ENCODE measurements at regions not wholly inside any gene's neighbourhood (a gene's known extent, or its start where the extent isn't known, plus 50 kb on each side); places are given as distances from the start of the nearest gene placed in this dataset.

- no peak for DNase-seq
Measured at GRCh38 chr12:103100257-103100831, 142.9 kb downstream of the ASCL1 start.

GRCh38 chr12:103102225-103102744 lies 144.8 kb downstream of the ASCL1 start:
- DNase-seq: no peak

- no peak for DNase-seq
Measured at GRCh38 chr12:103105971-103106597, 148.6 kb downstream of the ASCL1 start.

GRCh38 chr12:103109861-103110260 lies 152.4 kb downstream of the ASCL1 start:
- DNase-seq: no peak

DNA sequence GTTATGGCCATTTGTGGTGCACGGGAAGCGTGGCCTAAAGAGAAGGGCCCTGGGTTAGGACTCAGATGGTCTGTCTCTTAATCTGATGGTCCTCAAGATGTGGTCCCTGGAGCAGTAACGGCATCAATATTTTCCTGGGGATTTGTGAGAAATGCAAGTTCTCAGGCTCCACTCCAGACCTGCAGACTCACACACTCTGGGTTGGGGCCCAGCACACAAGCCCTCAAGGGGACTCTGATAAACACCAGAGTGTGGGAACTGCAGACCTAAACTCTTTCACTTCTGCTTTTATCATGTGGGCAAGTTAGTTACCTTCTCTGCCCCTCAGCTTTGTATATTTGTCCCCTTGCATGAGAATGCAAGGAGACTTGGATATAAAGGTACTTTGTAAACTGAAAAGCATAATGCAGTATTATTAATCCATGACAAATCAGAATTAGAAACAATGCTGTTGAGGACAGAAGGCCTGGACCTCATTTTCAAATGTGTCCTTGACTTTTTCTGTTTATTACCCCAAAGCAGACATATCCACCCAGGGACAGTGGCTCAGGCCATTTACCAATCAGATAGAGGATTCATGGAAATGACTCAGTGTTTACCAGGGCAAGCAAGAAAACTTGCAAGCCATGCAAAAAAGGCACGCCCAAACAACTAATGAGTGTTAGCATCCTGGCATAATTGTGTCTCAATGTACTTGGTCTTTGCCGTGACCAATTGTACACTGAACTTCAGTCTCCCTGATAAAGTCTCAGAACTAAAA lies 157.0 kb downstream of the ASCL1 start:
- peak; percentile 16 for DNase-seq

DNA sequence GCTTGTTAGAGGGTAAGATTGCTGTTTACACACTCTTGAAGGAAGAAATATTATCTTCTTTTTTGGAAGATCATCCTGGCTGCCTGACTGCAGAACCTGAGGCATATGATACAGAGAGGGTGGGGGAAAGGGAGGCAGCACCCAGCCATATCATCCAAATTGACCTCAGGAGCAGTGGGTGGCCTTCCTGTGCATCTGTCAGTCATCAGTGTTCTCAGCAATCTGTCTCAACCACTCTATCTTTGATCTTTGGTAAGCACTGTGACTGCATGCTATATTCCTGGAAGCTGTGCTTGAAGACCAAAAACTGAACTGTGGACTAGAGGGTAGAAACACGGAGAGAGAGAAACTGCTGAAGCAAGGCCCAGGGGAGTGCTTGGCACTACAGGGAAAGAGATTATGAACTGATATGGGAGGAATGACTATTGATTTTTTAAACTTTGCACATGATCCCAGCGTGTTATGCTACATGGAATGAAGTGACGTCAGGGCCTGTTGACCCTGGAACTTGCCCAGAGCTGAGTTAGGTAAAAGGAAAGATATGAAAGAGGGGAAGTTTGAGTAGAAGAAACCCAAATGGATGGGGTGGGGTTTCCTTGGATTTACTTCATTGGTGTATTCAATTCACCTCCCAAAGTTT lies 171.5 kb downstream of the ASCL1 start:
- no peak for DNase-seq

DNA sequence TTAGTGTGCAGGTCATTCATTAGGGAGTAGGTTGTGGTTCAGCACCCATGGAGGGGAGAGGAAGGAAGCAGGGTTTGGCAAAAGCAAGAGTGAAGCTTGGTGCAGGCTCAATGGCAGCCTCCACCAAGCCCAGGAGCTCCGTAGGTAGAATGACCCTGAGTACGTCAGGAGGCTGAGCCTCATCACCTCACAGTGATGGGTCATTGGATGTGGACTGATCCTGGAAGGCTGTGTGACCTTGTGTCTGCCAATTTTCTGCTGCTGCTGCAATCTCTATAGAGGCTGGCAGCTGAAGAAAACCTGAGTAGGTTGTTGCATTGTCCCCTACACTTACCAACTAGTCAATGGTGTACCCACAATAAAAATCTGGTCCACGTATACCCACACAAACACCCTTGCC lies 173.1 kb downstream of the ASCL1 start:
- DNase-seq: no peak

DNA sequence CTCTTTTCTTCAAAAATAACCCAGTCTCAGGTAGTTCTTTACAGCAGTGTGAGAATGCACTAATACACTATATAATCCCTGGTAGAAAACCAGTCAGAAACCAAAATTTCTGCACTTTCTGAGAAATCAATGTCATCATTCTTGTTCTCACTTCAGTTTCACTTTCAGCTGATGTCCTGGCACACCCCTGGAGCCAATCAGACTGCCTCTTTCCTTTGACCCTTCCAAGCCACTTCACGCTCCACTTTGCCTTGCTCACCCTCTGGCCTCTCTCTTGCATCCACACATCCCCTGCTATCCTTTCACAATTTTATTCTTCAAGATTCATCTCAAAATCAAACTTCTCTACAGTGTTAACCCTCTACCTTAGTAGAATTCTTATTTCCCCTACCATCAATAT lies 181.1 kb downstream of the ASCL1 start:
- no peak for DNase-seq

DNA sequence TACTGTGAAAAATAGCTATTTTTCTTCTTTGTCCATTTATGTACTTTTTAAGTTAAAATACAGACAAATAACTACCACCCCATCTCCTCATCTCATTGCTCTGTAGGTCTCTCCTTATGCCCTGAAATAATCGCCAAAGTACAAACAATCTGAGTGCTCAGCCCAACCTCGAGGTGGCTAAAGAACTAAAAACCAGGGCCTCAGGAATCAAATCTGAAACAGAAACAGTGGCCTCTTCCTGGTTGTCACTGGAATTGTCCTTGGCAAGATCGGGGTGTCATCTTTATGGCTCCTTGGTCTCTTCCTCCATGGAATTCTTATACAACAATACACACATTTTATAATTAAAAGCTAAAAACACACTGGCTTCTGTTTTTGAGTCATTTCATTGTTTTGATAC lies 182.4 kb downstream of the ASCL1 start:
- DNase-seq: no peak

- DNase-seq: no peak
Measured at GRCh38 chr12:103140286-103140685, 182.8 kb downstream of the ASCL1 start.

GRCh38 chr12:103144278-103144677 lies 186.8 kb downstream of the ASCL1 start:
- no peak for DNase-seq

DNA sequence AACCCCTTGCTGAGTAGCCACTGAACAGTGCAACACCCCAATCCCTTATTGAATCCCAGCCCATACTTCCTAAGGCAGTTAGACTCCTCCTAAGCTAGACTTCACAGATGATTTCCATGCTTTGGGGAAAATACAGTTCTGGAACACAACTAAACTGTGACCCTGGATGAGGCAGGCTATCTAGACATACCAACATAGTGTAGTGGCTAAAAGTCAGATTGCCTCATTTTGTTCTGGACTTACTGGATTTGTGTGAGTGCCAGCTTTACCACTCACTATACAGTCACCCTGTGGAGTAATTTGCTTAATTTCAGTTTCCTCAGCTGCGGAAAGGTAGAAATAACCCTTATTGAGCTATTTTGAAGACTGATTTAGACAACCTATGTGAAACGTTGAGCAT lies 203.1 kb downstream of the ASCL1 start:
- no peak for DNase-seq

- no peak for DNase-seq
Measured at GRCh38 chr12:103161582-103162362, 204.3 kb downstream of the ASCL1 start.

DNA sequence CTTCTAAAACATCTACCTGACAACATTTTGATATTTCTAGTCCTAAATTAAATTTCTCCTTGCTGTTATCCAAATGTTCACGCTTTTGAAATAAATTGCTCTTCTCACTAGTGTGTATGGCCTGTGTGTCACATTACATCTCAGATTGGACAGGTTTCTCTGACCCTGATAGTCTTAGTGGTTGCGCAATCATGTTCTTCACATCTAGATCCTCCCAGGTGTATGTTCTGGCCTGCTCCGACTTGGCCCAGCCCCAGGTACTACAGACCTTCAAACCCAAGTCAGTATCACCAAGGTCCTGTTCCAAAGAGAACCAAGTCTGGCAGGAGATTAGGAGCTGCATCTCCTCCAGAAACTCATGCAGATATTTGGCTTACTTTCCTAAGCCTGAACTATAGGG lies 209.5 kb downstream of the ASCL1 start:
- DNase-seq: no peak

DNA sequence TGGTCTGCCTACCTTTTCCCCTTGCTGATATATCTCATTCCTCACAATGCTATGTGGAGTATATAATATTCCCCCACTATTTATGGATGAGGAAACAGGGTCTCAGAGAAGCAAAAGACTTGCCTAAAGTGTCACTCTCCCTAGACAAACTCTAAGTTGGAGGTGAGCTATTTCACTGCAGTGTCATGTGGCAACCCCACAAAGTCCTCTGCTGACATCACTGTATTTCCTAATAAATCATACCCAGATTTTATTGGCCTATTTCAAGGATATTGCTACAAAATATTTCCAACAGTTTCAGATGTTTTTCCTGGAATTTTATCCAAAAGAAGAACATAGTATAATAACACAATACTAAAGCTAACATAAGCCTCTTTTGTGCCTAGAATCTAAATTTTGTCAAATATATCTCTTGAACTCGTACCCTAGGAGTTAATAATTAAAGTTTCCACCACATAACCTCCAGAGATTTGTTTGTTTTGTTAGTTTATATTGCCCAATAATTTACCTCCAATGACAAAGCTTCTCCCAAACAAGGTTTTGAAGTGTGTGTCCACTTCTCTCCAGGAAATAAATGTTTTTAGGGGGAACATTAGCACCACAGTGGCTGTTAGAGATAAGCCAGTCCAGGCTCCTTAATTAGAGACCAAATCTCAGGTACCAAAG lies 215.1 kb downstream of the ASCL1 start:
- no peak for DNase-seq

- DNase-seq: no peak
Measured at GRCh38 chr12:103175625-103176024, 218.2 kb downstream of the ASCL1 start.

DNA sequence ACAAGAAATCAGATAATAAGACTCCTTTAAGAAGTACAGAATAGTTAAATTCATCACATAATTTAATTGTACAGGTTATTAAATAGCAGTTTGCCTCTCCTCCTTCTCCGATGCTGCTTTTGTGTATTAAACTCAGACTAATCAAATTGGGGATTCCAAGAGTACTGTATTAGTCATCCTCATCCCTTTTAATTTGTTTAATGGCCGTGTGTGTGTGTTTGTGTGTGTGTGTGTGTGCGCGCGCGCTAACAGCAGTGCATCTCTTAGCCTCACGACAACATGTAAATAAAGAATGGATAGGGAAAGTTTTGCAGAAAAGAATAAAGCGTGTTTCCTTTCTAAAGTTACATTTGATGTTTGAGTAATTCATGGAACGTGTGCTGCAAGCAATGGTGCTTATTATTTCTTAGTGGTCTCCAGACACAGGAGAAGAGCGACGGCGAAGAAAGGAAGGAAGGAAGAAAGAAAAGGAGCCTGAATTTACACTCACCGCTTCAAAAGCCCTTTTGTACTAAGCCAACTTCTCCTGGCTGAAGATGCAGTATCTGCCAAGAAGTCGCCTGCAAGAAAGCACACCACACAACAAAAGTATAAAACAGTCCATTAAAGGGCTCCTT lies 220.3 kb downstream of the ASCL1 start:
- no peak for DNase-seq

DNA sequence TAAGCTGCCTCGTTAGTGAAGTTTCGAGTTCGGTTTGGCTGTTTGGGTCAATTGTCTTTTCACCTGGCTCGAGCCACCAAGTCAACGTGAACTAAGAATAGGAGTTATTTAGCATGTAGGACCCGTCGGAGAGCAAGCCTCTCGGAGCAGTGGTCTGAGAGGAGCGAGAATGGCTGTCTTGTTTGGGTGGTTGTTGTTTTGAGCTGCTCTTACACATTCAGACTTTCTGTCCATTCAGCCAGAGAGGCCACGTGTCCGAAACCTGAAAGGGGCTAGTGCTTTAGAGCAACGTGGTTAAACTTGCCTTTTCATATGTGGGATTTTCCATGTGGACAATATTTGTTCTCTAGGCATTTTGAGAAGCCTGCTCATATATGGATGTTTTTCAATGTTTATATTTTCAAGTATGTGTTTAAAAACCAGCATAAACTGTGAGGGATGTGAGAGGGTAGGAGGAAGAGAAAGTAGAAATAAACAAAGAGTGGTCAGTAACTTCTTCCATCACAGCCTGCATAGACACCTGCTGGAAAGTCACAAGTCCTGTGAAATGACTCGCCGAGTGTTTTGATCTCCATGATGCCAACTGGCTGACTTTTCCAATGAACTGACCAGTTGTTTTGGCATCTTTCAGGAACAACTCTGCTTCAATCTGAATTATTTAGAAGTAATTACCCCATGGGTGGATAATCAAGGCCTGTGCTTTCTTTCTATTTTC lies 221.0 kb downstream of the ASCL1 start:
- no peak for DNase-seq

GRCh38 chr12:103181366-103182152 lies 224.1 kb downstream of the ASCL1 start:
- DNase-seq: no peak

DNA sequence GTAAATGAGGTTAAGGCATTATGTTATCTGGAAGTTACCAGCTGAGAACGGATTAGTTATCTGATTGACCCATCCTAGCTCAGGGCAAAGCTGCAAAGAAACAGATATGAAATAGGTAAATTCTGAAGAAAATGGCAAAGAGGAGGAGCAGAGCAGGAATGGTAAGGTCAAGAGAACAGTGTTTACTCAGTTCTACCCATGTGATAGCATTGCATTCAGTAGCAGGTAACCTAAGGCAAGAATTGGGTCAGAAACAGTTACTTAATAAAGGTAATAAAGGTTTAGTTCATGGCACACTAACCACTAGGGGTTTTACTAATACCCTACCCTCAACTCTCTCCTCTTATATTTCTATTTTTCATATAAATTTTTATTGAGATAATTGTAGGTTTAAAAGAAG lies 224.8 kb downstream of the ASCL1 start:
- DNase-seq: no peak

All from DMS153 (cell line).